ENCODE measurements at regions not wholly inside any gene's neighbourhood (a gene's known extent, or its start where the extent isn't known, plus 50 kb on each side); places are given as distances from the start of the nearest gene placed in this dataset.

DNA sequence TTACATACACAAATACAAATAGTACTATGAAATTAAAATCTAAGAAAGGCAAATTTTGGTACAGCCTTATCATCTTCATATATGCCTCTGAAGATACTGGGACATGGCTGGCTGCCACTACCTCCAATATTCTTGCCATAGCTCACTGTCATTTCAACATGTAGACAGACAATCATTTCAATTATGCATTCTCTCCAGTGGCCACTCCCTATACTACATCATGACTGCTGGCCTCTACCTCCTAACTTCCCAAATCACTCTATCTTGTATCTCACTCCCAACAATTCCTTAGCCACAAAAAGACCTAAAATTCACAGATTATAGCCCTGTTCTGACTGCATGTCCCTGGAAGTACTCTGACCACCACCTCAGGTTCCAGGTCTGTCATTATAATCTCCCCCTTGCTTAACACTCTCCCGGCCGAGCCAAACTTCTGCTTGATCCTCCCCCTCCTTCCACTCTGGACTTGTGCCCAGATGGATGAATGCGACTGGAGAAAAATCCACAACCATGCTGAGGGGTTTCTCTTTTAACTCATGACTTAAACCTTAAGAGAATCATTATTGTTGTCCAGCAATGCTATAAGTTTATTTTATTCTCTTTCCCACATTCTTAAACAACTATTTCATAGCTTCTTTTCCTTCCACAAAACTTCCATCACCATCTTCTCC lies 225.3 kb upstream of the TLE4 start:
- no peak overlapping the region for H3K4me3 Mint-ChIP-seq

GRCh38 chr9:79352322-79352721 lies 219.4 kb upstream of the TLE4 start:
- no peak overlapping the region for H3K4me3 Mint-ChIP-seq
- H3K27me3 Mint-ChIP-seq = no peaks in the 10 kb centered on the region
- ChIA-PET CTCF (interaction anchor here (1.2 kb wide), 1 partner anchor 12 kb away, joined by 3 read pairs; no protein-coding TSS in a partner anchor), POLR2A (no interaction called here)
- DNase-seq (no peak), ATAC-seq (no peak)
- H3K27ac Mint-ChIP-seq = no peak overlapping the region
- no peaks in the 10 kb centered on the region for H3K36me3 Mint-ChIP-seq (ENCODE audit: low read depth)
- no peaks in the 10 kb centered on the region for H3K4me1 Mint-ChIP-seq
- intact Hi-C loops (cut with DNase I, micrococcal nuclease) = no loop called here
- H3K9me3 Mint-ChIP-seq (ENCODE audit: low read depth) = no peaks in the 10 kb centered on the region

More for the DNA sequence above, 225.3 kb upstream of the TLE4 start:
- ATAC-seq = no peak
- H3K27ac Mint-ChIP-seq = no peak overlapping the region
- H3K36me3 Mint-ChIP-seq (ENCODE audit: low read depth) = no peaks in the 10 kb centered on the region
- ChIA-PET CTCF (no interaction called here), POLR2A (no interaction called here)
- intact Hi-C loops (cut with DNase I, micrococcal nuclease) = no loop called here
- no peaks in the 10 kb centered on the region for H3K9me3 Mint-ChIP-seq (ENCODE audit: low read depth)
- H3K4me1 Mint-ChIP-seq = no peaks in the 10 kb centered on the region
- no peaks in the 10 kb centered on the region for H3K27me3 Mint-ChIP-seq
- no peak for DNase-seq

GRCh38 chr9:79353856-79354520 lies 217.8 kb upstream of the TLE4 start:
- Mint-ChIP-seq H3K4me3 (no peak overlapping the region), H3K9me3 (ENCODE audit: low read depth) (no peaks in the 10 kb centered on the region), H3K27ac (no peak overlapping the region), H3K27me3 (peaks cover 6% of the 10 kb centered on the region), H3K4me1 (no peaks in the 10 kb centered on the region), H3K36me3 (ENCODE audit: low read depth) (no peaks in the 10 kb centered on the region)
- no peak for DNase-seq
- ATAC-seq = no peak
- ChIA-PET POLR2A (no interaction called here), CTCF (no interaction called here)
- intact Hi-C loops (cut with DNase I, micrococcal nuclease) = no loop called here

- no peak overlapping the region for H3K27ac Mint-ChIP-seq
- no peaks in the 10 kb centered on the region for H3K4me1 Mint-ChIP-seq
- no peak for ATAC-seq
- H3K27me3 Mint-ChIP-seq = peaks cover 8% of the 10 kb centered on the region
- no peaks in the 10 kb centered on the region for H3K36me3 Mint-ChIP-seq (ENCODE audit: low read depth)
- DNase-seq = no peak
- POLR2A ChIA-PET = no interaction called here
- no peaks in the 10 kb centered on the region for H3K9me3 Mint-ChIP-seq (ENCODE audit: low read depth)
- CTCF ChIA-PET = interaction anchor here (0.6 to 1.0 kb wide), 2 partner anchors 52 to 789 kb away, joined by 4 read pairs; no protein-coding TSS in a partner anchor
- no peak overlapping the region for H3K4me3 Mint-ChIP-seq
- intact Hi-C loops (cut with DNase I, micrococcal nuclease) = no loop called here
These were observed 214.6 kb upstream of the TLE4 start for GRCh38 chr9:79357194-79357593.

DNA sequence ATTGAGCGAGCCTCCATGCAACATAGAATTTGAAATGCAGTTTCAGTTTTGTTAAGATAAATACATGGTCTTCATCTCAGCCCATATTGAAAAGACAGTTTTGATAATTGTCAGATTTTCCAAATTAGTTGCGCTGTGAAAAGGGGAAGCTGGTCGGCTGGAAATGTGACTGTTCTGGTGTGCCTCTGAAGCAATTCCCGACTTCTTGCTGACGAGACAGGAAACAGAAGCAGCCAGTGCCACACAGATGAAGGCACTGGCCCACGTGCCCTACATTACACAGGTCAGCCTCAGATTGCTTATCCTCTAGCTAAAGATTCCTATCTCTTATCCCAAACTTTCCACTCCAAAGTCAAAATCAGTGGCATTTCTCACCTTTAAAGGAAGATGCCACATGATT lies 214.1 kb upstream of the TLE4 start:
- ChIA-PET POLR2A (no interaction called here), CTCF (interaction anchor here (1.0 kb wide), 1 partner anchor 53 kb away, joined by 4 read pairs; no protein-coding TSS in a partner anchor)
- intact Hi-C loops (cut with DNase I, micrococcal nuclease) = no loop called here
- Mint-ChIP-seq H3K4me1 (no peaks in the 10 kb centered on the region), H3K36me3 (ENCODE audit: low read depth) (no peaks in the 10 kb centered on the region), H3K27ac (no peak overlapping the region), H3K9me3 (ENCODE audit: low read depth) (no peaks in the 10 kb centered on the region), H3K4me3 (no peak overlapping the region), H3K27me3 (peaks cover 8% of the 10 kb centered on the region)
- no peak for ATAC-seq
- no peak for DNase-seq

DNA sequence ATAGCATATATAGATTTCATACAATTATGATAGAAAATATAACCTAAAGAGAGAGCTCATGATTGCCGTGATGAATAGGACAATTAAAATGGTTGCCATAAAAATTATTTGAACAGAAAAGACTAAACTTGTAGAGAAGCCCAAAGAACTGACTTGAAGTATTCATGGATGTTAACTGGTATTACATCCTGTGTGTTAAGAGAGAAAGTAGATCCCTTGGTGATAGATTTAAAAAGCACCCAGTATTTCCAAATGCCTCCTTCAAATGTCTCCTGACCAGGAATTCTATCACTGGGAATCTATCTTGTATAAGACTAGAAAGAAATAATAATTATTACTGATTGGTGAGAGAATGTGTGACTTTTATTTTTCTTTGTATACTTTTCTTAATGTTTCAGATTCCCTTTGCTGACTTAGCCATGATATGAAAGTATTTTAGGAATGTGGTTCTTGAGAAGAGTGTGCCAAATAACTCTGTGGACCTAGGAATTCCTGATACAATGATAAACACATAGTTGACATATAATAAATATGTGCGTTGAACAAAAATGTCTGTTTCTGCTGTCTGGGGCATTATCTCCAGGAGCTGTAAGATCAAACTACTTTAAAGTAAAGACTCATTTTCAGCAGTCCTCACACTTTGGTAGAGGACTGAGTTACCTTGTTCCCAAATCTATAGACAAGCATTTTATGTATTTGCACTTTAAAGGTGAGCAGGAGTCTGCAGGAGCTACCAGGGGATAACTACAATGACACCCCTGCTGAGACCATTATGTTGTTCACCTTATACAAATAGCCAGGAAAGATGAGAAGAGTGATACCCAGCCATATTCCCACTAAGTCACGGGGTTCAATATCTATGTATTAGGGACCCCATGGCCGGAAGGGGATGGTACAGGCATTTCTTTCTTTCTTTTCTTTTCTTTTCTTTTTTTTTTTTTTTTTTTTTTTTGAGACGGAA lies 211.1 kb upstream of the TLE4 start:
- ATAC-seq = no peak
- intact Hi-C loops (cut with DNase I, micrococcal nuclease) = no loop called here
- Mint-ChIP-seq H3K9me3 (ENCODE audit: low read depth) (no peaks in the 10 kb centered on the region), H3K36me3 (ENCODE audit: low read depth) (no peaks in the 10 kb centered on the region), H3K4me1 (no peaks in the 10 kb centered on the region), H3K4me3 (no peak overlapping the region), H3K27ac (no peak overlapping the region), H3K27me3 (peaks cover 8% of the 10 kb centered on the region)
- DNase-seq = no peak
- ChIA-PET CTCF (interaction anchor here (0.9 kb wide), 1 partner anchor 29 kb away, joined by 3 read pairs; no protein-coding TSS in a partner anchor), POLR2A (no interaction called here)

DNA sequence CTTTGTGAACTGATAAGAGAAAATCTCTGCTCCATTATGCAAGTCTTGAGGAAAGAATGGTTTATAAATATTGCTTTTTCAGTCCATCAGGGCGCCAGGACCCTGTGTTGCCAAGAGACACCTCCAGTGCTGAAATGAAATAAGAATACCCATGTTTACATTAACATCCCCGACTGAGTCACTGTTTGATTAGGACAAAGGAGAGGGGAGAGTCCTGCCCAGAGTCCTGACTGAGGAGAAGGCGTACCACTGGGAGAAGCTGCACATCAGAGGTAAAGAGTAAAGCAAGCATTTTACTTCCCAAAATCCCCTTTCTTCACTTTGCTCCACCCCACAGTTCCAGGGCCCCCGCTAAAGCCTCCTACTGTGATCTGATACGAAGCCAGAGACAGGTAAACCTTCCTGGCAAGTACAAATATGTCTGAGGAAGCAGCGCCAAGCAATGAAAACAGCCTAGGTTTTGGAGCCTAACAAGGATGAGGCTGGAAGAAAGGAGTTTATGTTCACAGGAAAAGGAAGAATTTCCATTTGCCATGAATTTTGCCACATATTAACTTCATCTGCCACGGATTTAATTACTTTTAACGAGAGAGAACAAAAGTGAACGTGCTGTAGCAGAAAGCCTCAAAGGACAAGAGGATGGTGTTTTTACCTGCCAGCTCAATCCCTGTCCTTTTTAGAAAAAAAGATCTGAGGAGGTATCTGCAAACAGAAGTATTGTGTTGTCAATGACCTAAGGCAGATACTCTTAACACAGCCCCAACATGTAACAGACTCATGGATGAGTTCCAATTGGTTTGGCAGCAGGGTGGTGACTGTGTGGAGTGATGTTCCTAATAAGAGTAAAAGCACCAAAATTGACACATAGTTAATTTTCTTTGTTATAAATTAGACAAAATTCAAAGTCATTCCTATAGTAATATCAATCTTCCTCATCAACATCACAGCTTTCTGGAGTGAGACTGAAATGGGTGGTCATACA lies 209.4 kb upstream of the TLE4 start:
- CTCF ChIA-PET = no interaction called here
- ATAC-seq (no peak), DNase-seq (no peak)
- peaks cover 8% of the 10 kb centered on the region for H3K27me3 Mint-ChIP-seq
- no peaks in the 10 kb centered on the region for H3K9me3 Mint-ChIP-seq (ENCODE audit: low read depth)
- H3K36me3 Mint-ChIP-seq (ENCODE audit: low read depth) = no peaks in the 10 kb centered on the region
- intact Hi-C loops (cut with DNase I, micrococcal nuclease) = no loop called here
- H3K27ac Mint-ChIP-seq = no peak overlapping the region
- no peak overlapping the region for H3K4me3 Mint-ChIP-seq
- POLR2A ChIA-PET = no interaction called here
- H3K4me1 Mint-ChIP-seq = no peaks in the 10 kb centered on the region

GRCh38 chr9:79369676-79370075 lies 202.1 kb upstream of the TLE4 start:
- CTCF ChIA-PET = no interaction called here
- no peak overlapping the region for H3K4me3 Mint-ChIP-seq
- H3K27ac Mint-ChIP-seq = no peak overlapping the region

DNA sequence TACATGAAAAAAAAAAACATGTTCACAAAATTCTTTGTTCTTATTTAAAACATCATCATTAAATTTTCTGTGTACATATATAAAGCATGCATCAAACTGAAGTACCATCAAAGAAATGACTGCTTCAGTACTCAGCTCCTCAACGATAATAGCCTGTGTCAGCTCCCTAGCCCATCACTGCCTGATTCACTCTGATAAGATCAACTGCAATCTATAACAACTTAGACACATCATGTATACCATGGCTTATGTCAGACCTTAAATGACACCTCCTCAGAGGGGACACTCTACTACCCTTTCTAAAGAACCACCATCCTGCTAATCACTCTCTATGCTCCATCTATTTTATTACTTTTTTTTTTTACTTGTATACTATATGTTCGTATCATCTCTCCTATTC lies 200.5 kb upstream of the TLE4 start:
- Mint-ChIP-seq H3K9me3 (ENCODE audit: low read depth) (no peaks in the 10 kb centered on the region), H3K36me3 (ENCODE audit: low read depth) (no peaks in the 10 kb centered on the region), H3K27me3 (peaks cover 6% of the 10 kb centered on the region), H3K4me3 (no peak overlapping the region), H3K4me1 (no peaks in the 10 kb centered on the region), H3K27ac (no peak overlapping the region)
- DNase-seq (no peak), ATAC-seq (no peak)
- intact Hi-C loops (cut with DNase I, micrococcal nuclease) = no loop called here
- ChIA-PET POLR2A (no interaction called here), CTCF (no interaction called here)

More at GRCh38 chr9:79369676-79370075, 202.1 kb upstream of the TLE4 start:
- no peaks in the 10 kb centered on the region for H3K4me1 Mint-ChIP-seq
- H3K36me3 Mint-ChIP-seq (ENCODE audit: low read depth) = no peaks in the 10 kb centered on the region
- POLR2A ChIA-PET = no interaction called here
- intact Hi-C loops (cut with DNase I, micrococcal nuclease) = no loop called here
- ATAC-seq (no peak), DNase-seq (no peak)
- H3K9me3 Mint-ChIP-seq (ENCODE audit: low read depth) = no peaks in the 10 kb centered on the region
- H3K27me3 Mint-ChIP-seq = peaks cover 6% of the 10 kb centered on the region

DNA sequence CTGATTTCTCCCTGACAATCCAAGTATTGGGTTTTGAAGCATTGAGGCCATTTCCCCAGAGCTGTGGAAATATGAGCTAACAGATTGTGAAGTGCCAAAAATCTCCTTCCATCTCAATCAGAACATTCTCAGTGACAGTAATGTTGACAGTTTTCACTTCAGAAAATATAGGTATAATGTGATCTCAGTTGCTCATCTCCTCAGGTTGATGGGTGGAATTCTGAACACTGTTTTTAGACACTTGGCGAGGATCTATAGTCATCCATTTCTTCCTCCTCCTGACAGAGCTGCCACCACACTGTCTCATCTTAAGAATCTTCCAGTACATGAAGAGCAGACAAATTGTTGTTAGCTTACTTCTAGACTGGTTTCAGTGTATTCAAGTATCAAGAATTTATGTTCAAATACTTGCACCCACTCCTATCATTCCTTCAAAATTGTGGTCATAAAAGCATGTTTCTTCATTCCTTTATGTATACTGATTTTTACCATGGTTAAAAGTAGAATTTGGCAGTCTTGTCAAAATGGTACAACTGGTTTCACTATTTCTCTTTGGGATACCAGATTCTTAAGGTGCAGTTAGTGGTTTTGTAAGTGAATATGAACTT lies 199.7 kb upstream of the TLE4 start:
- H3K36me3 Mint-ChIP-seq (ENCODE audit: low read depth) = no peaks in the 10 kb centered on the region
- POLR2A ChIA-PET = no interaction called here
- peaks cover 6% of the 10 kb centered on the region for H3K27me3 Mint-ChIP-seq
- ATAC-seq = no peak
- H3K4me1 Mint-ChIP-seq = no peaks in the 10 kb centered on the region
- H3K9me3 Mint-ChIP-seq (ENCODE audit: low read depth) = no peaks in the 10 kb centered on the region
- H3K4me3 Mint-ChIP-seq = no peak overlapping the region
- H3K27ac Mint-ChIP-seq = no peak overlapping the region
- CTCF ChIA-PET = no interaction called here
- intact Hi-C loops (cut with DNase I, micrococcal nuclease) = no loop called here
- no peak for DNase-seq
